G401 (cell line): ENCODE measurements at regions not wholly inside any gene's neighbourhood (a gene's known extent, or its start where the extent isn't known, plus 50 kb on each side); places are given as distances from the start of the nearest gene placed in this dataset.
"Not testable (repeated sequence)": the region's sequence is repeated elsewhere in the genome, so short reads cannot be mapped to it uniquely, and the experiment has no call there.

Source experiments
- DNase-seq: peaks from one replicate; pipeline ENCODE4 v3.0.0-alpha.2; 2015; ENCODE audit warnings: low spot score
- in situ Hi-C: cut with HindIII; loops from 2 replicates; pipeline ENCODE4 v1.10.0; 2016; ENCODE audit warnings: low sequenced_read_pairs, mixed read lengths

DNA sequence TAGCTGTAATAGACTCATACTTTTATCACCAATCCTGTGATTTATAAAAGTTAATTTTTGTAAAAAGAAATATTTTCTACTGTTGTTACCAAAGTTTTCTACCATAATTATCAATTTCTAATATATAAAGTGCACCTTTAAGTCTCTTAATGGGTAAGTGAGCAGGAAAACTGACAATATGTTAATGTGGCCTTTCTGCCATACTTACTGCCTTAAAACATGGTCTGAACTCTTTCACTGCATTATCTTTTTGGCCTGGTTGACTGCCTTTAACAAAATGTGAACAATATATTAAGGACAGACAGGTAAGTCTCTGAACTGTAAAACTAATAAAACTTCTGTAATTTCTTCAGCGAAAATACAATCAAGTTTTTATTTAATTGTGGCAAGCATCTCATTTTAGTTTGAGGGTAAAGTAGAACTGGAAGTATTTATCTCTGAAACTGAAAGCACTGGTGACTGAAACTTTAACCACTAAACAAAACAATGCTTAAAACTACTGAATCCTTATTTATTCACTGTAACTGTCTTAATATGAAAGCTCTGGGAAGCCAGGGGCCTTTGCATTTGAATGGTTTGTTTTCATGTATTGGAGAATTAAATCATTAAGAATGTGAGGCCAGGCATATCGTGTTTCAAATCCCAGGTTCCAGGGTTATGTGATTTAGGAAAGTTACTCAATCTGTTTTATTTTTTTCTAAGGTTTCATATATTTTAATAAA is 948.8 kb upstream of the POT1 start:
- in situ Hi-C loops = no loop called here
- no peak for DNase-seq

DNA sequence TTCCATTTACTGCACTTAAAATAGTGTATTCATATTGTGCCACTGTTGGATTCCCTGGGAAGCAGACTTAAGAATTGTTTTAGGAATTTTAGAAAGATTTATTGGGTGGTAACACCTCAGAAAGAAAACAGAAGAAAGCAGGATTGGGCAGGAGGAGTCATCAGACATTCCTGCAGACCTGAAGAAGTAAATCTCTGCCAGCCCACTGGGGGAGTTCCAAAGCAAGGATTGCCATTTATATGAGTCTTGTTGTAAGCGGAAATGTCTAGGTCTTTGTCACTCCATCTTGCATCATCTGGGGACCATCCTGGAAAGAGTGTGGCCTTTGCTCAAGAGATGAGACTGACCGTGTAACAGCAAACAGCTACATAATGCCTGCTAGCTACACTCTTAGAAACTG is 947.6 kb upstream of the POT1 start:
- no peak for DNase-seq
- in situ Hi-C loops = no loop called here

DNA sequence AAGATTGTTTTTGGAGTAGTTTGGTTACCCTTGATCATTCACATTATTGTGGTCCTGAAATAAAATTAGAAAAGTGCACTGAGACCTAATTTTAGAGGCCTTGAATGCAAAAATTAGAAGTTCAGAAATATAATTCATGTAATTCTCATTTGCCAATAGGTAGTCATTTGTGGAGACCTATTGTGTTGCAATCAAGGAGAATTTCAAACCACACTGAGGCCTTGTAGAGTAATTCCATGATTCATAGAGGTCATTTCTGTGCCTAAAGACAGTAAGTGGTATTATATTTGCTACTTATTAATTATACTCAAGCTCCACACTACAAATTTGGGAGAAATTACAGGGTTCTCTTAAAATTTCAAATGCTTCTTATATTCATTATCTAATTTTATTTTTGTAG is 946.8 kb upstream of the POT1 start:
- DNase-seq = no peak
- in situ Hi-C loops = no loop called here

DNA sequence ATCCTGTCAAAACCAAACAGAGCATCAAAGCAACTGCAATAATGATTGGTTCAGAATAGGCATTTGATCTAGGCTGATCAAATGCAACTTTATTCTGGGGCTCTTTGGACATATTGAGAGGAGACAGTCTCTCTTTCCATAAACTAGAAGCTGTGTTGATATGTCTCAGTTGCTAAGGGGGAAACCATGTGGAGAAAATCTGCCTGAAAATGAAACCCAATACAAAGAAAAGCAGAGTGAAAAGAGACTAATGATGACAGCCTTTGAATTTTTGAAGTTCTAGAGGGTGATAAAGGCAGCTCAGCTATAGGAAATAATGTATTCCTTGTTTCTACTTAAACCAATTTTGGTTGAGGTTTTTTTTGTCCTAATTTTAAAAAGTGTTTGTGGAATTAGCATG is 941.8 kb upstream of the POT1 start:
- in situ Hi-C loops = no loop called here
- no peak for DNase-seq

DNA sequence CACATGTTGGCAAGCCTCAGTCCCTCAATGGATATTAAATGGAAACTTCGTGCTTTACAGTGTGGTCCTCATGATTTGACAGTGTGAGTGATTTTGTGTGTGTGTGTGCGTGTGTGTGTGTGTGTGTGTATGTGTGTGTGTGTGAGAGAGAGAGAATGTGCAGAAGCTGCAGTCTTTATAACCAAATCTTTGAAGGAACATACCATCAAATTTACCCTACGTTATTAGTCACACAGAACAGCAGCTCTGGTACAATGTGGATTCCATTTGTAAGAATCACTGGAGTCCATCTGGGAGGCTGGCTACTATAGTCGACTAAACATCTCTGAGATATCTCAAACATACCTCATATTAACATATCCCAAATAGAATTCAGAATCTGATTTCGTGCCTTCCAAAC is 928.0 kb upstream of the POT1 start:
- no peak for DNase-seq
- in situ Hi-C loops = no loop called here

DNA sequence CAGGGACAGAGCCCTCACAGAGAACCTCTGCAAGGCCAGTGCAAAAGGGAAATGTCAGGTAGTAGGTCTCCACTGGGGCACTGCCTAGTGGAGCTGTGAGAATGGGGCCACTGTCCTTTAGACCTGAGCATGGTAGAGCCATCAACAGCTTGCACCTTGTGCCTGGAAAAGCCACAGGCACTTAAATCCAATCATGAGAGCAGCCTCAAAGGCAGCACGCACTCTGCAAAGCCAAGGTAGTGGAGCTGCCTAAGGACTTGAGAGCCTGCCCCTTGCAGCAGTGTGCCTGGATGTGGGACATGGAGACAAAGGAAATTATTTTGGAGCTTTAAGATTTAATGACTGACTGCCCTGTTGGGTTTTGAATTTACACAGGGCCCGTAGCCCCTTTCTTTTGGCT is 918.5 kb upstream of the POT1 start:
- no peak for DNase-seq
- in situ Hi-C loops = no loop called here

DNA sequence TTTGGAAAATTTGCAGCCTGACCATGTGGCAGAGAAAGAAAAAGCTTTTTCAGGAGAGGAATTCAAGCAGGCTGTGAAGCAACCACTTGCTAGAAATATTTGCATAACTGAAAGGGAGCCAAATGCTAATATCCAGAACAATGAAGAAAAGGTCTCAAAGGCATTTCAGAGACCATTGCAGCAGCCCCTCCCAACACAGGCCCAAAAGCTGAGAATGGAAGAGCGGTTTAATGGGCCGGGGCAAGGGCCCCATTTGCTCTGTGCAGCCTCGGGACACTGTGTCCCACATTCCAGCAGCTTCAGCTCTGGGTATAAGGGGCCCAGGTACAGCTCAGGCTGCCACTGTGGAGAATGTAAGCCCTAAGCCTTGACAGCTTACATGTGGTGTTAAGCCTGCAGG is 918.1 kb upstream of the POT1 start:
- DNase-seq = no peak
- in situ Hi-C loops = no loop called here

DNA sequence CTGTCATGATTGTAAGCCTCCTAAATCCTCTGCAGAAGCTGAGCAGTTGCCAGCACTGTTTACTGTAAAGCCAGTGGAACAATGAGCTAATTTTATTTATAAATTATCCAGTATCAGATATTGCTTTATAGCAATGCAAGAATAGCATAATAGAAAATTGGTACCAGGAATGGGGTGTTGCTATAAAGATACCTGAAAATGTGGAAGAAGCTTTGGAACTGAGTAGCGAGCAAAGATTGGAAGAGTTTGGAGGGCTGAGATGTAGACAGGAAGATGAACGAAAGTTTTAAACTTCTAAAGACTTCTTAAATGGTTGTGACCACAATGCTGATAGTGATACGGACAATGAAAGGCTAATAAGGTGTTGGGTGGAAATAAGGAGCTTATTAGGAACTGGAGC is 917.4 kb upstream of the POT1 start:
- in situ Hi-C loops = no loop called here
- no peak for DNase-seq

DNA sequence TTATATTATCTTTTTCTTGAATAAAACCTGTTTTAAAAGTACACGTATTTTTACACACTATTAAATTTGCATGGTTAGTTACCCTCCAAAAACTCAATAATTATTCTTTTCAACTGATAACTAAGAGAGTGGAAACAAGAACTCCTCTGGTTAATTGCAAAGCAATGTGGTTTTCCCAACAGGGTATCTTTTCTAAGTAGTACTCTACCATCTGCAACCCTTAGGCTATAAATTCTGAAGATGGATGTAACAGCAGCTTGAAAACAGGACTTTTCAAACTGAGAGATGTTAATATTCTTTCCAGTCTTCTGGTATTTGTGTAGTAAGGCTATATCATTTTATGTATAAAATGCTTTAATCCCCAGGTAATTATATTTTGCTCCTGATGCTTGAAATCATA is 916.1 kb upstream of the POT1 start:
- in situ Hi-C loops = no loop called here
- DNase-seq = no peak

DNA sequence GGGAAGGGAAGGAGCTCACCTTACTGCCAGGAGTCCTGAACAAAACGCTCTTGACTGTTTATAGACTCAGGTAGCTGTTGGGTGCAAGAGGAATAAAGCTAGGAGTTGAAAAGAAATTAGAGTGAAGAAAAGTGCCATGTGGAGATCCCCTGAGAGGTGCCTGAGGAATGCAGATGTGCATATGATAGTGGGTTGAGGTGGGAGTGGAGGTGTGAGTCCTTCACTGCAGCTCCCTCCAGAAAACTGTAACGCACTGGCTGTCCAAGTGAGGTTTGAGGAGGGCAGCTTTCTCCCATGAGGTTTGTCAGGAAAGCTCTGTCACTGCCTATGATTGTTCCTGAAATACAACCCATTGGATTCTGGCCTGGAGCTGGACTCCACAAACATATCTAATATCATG is 904.8 kb upstream of the POT1 start:
- in situ Hi-C loops = no loop called here
- DNase-seq = no peak

DNA sequence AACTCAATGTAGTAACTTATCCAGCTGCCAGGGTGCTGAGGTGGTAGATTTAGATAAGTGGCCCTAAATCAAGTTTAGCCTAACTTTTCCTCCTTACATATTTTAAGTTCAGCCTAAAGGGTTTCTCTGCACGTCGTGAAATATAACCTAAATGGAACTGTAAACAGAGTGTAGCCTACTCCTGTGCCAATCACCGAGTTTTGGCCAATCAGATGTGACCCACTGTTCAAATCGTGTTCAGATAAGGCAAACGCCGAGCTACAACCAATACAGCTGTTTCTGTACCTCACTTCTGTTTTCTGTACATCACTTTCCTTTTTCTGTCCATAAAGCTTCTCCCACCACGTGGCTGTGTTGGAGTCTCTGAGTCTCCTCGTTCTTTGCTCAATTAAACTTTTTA is 904.2 kb upstream of the POT1 start:
- in situ Hi-C loops = no loop called here

DNA sequence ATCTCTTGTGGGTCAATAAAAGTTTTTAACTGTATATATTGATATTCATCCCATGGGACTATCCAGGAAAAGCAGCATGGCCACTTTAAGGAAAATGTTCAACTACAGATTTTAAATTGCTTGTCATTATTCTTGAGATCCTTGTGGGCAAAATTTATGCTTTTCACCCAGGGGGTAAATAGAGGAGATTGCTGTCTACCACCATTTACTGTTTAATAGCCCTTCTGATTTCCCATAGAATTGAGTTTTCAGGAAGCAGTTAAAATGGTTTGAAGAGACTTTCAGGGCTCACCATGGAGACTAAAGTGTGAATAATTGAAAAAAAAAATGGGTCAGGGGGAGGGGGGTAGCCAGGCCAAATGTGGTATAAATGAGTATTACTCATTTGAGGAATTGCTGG is 901.1 kb upstream of the POT1 start:
- in situ Hi-C loops = no loop called here
- no peak for DNase-seq

More for the DNA sequence above, 904.2 kb upstream of the POT1 start:
- no peak for DNase-seq

DNA sequence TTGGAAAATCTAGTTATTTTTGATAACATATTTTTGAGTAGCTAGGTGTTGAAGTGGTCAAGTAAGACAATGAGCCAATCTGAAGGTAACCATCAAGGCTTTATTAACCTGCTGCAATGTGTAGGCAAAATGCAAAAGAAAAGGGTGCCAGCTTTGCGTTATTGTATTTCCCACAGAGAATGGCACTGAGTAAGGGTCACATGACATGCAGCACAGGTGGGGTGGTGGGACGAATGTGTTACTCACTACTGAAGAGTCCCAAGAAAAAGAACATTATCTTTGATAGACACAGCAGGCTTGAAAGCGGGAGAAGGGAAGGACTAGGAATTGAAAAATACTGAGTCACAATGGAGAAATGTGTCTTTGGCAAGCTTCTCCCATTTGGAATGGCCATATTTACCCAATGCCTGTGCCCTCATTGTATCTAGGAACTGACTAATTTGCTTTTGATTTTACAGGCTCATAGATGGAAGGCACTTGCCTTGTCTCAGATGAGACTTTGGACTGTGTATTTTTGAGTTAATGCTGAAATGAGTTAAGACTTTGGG is 898.6 kb upstream of the POT1 start:
- no peak for DNase-seq
- in situ Hi-C loops = no loop called here

DNA sequence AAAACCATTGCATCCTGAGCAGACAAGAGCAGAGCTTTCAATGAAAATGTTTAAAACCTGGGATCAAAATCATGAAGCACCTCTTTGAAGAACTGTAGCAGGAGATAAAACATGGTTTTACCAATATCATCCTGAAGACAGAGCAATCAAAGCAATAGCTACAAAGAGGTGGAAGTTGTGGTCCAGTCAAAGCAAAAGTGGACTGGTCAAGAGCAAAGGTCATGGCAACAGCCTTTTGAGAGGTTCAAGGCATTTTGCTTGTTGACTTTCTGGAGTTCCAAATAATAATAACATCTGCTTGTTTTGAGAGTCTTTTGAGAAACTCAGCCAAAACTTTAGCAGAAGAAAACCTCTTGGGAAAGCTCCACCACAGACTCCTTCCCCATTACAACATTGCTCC is 893.9 kb upstream of the POT1 start:
- DNase-seq = no peak
- in situ Hi-C loops = no loop called here

DNA sequence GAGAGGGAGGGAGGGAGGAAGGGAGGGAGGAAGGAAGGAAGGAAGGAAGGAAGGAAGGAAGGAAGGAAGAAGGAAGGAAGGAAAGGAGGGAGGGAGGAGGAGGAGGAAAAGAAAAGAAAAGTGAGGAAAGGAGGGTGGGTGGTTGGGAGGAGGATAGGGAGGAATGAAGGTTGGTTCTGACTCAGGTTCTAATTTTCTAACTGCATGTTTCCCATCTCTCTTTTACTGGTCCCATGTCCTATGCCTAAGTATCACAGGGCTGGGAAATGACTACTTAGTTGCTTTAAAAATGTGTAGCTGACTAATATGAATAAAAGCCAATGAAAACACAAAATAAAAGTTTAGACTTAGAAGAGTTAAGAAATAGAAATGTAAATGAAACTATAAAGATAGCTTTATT is 890.9 kb upstream of the POT1 start:
- no peak for DNase-seq
- in situ Hi-C loops = no loop called here

DNA sequence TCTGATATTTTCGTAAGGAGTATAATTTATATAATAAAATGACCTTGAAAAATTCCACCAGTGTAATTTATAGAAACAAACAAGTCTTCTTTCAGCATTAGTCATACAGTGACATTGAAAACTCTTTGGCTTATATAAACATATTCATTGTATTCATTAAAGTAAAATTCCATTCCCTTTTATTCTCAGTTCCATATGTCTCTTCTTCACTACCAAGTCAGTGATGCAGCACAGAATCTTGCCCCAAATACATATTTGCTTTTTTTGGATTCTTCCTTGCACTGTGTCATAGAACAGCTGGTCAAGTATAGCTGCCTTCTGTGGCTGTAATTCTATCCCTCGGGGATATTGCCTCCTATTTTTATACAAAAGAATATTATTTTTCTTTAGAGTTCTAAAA is 884.5 kb upstream of the POT1 start:
- in situ Hi-C loops = no loop called here
- no peak for DNase-seq

DNA sequence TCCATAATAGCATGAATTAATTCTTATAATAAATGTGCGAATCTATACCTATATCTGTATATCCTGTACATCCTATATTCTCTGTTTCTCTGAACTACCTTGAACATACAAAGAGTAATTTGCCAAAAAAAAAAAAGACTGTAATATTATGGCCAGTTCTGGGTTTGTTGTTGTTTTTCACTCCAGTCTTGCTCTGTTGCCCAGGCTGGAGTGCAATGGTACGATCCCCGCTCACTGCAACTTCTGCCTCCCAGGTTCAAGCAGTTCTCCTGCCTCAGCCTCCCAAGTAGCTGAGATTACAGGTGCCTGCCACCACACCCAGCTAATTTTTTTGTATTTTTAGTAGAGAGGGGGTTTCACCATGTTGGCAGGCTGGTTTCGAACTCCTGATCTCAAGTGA is 876.9 kb upstream of the POT1 start:
- in situ Hi-C loops, DNase-seq: not testable (repeated sequence)

DNA sequence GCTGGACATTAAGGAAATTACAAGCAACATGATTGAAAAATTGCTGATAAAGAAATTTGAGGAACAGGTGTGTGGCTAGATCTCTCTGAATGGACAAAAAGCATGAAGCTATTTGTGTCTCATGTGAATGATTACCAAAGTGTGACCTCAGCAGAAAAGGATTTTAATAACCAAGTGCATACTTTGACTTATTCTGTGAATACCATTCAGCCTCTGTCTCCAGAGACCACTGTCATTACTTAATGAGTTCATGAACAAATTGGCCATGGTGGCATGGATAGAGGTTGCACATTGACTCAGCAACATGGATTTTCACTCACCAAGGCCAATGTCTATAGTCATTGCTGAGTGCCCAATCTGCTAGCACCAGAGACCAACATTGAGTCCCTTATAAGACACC is 874.6 kb upstream of the POT1 start:
- in situ Hi-C loops = no loop called here
- no peak for DNase-seq

DNA sequence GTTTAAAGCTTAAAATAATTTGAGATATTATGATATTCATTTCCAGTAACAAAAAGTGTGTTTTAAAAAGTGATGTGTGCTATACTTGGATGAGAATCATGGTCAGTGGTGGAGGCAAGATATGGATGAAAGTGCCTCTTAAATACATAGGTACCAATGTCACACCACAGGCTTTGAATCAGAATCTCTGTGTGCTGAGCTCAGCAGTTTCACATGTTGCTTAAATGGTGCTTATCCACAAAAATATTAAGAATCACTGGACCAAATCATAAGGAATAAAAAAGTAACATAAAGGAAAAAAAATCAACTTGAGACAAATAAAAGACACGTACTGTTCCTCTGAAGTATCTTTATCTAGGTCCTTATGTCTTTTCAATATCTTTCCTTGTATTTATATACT is 850.5 kb upstream of the POT1 start:
- DNase-seq = no peak

DNA sequence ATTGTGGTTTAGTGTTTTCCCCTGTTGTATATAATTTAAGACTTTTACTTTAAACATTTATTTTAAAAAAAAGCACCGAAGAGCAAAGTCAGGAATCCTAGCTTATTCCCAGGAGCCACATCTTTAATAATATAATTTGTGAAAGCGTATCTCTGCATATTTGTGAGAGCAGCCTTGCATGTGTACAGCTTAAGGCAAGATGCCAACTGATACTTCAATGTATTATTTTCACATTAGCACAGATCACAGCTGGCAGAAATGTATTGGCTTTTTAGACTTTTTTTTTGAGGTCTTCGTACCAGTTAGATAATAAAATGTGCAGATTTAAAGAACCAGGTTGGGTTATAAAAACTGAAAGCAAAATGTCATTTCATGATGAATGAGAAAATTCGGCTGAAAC is 845.7 kb upstream of the POT1 start:
- in situ Hi-C loops = no loop called here
- DNase-seq = no peak

More for the DNA sequence above, 850.5 kb upstream of the POT1 start:
- in situ Hi-C loops = no loop called here

DNA sequence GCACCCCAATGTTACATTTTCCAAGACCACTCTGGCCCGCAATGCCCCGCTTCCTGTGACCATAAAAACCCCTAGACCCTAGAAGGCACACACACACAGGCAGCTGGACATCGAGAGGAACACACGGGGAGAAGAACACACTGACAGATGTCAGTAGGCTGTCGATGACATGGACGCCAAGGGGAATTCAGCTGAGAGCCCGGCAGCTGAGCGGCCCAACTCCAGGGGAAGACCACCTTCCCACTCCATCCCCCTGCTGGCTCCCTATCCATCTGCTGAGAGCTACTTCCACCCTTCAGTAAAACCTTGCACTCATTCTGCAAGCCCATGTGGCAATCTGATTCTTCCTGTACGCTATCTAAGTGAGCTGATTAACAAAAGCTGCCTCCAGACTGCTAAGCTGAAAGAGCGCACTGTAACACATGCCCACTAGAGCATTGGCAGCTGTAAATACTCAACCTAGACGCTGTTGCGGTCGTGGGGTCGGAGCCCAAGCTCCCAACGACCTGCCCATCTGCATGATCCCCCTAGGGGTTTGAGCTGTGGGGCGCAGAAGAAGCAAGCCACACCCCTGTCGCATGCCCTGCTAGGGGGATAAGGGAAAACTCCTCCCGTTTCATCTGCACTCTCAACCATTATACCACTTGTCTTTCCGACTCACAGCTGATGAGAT is 843.6 kb upstream of the POT1 start:
- DNase-seq = no peak
- in situ Hi-C loops = no loop called here
